Effector memory CD4-positive, alpha-beta T cell (primary cell): ENCODE measurements at regions not wholly inside any gene's neighbourhood (a gene's known extent, or its start where the extent isn't known, plus 50 kb on each side); places are given as distances from the start of the nearest gene placed in this dataset.
"Not testable (repeated sequence)": the region's sequence is repeated elsewhere in the genome, so short reads cannot be mapped to it uniquely, and the experiment has no call there.

Experiments used
- DNase-seq, 3 donors: peaks; one replicate each; pipeline ENCODE4 v3.0.0-alpha.2; 2020
- H3K27ac ChIP-seq: 2 replicates; pipeline ENCODE4 v1.7.0; 2013; ENCODE audit warnings: mild to moderate bottlenecking, low read length, moderate library complexity; ENCODE audit not compliant: insufficient read depth, poor library complexity, severe bottlenecking
- H3K27me3 ChIP-seq: replicated peaks from 2 replicates; pipeline ENCODE4 v1.7.0; 2013; ENCODE audit warnings: mild to moderate bottlenecking, low read length; ENCODE audit not compliant: insufficient read depth, control insufficient read depth, poor library complexity, severe bottlenecking
- H3K36me3 ChIP-seq: 2 replicates; pipeline ENCODE4 v1.7.0; 2013; ENCODE audit warnings: mild to moderate bottlenecking, low read length, moderate library complexity; ENCODE audit not compliant: control insufficient read depth, insufficient read depth
- H3K4me1 ChIP-seq: 2 replicates; pipeline ENCODE4 v1.7.0; 2013; ENCODE audit warnings: low read length, mild to moderate bottlenecking; ENCODE audit not compliant: control insufficient read depth, insufficient read depth, poor library complexity, severe bottlenecking
- H3K4me3 ChIP-seq: 2 replicates; pipeline ENCODE4 v1.7.0; 2013; ENCODE audit warnings: low read length, low read depth, mild to moderate bottlenecking; ENCODE audit not compliant: insufficient read depth, poor library complexity, severe bottlenecking
- H3K9me3 ChIP-seq: 2 replicates; pipeline ENCODE4 v1.7.0; 2013; ENCODE audit warnings: mild to moderate bottlenecking, low read length, moderate library complexity; ENCODE audit not compliant: control insufficient read depth

- Histone ChIP-seq H3K4me3 (no peak overlapping the region), H3K4me1 (no peaks in the 10 kb centered on the region), H3K9me3 (no peaks in the 10 kb centered on the region), H3K36me3 (no peaks in the 10 kb centered on the region), H3K27me3 (no peaks in the 10 kb centered on the region), H3K27ac (no peak overlapping the region)
- DNase-seq: no peak
These were observed 107.3 kb upstream of the DAPK1 start for GRCh38 chr9:87390361-87390760.

GRCh38 chr9:87392086-87392485 lies 105.6 kb upstream of the DAPK1 start:
- no peaks in the 10 kb centered on the region for H3K36me3 ChIP-seq
- no peaks in the 10 kb centered on the region for H3K4me1 ChIP-seq
- no peak overlapping the region for H3K4me3 ChIP-seq
- no peaks in the 10 kb centered on the region for H3K27me3 ChIP-seq
- no peak for DNase-seq
- no peak overlapping the region for H3K27ac ChIP-seq
- no peaks in the 10 kb centered on the region for H3K9me3 ChIP-seq

- no peaks in the 10 kb centered on the region for H3K4me1 ChIP-seq
- H3K9me3 ChIP-seq: no peaks in the 10 kb centered on the region
- DNase-seq: no peak
- H3K4me3 ChIP-seq: no peak overlapping the region
- no peaks in the 10 kb centered on the region for H3K27me3 ChIP-seq
- H3K27ac ChIP-seq: no peak overlapping the region
- H3K36me3 ChIP-seq: no peaks in the 10 kb centered on the region
These were observed 103.9 kb upstream of the DAPK1 start for GRCh38 chr9:87393706-87394230.

- Histone ChIP-seq H3K36me3 (no peaks in the 10 kb centered on the region), H3K4me3 (no peak overlapping the region), H3K9me3 (no peaks in the 10 kb centered on the region), H3K27me3 (no peaks in the 10 kb centered on the region), H3K4me1 (no peaks in the 10 kb centered on the region), H3K27ac (no peak overlapping the region)
- no peak for DNase-seq
These were observed 101.7 kb upstream of the DAPK1 start for GRCh38 chr9:87395804-87396479.

- DNase-seq: no peak
- Histone ChIP-seq H3K4me3 (no peak overlapping the region), H3K9me3 (no peaks in the 10 kb centered on the region), H3K36me3 (no peaks in the 10 kb centered on the region), H3K4me1 (no peaks in the 10 kb centered on the region), H3K27me3 (no peaks in the 10 kb centered on the region), H3K27ac (no peak overlapping the region)
These were observed 96.0 kb upstream of the DAPK1 start for GRCh38 chr9:87401681-87402080.

GRCh38 chr9:87402537-87402936 lies 95.1 kb upstream of the DAPK1 start:
- H3K4me3 ChIP-seq: no peak overlapping the region
- DNase-seq: no peak
- H3K27ac ChIP-seq: no peak overlapping the region

GRCh38 chr9:87405677-87406542 lies 91.8 kb upstream of the DAPK1 start:
- no peaks in the 10 kb centered on the region for H3K9me3 ChIP-seq
- no peaks in the 10 kb centered on the region for H3K4me1 ChIP-seq
- no peak for DNase-seq
- no peak overlapping the region for H3K4me3 ChIP-seq
- H3K27me3 ChIP-seq: no peaks in the 10 kb centered on the region
- no peak overlapping the region for H3K27ac ChIP-seq
- no peaks in the 10 kb centered on the region for H3K36me3 ChIP-seq

More at GRCh38 chr9:87402537-87402936, 95.1 kb upstream of the DAPK1 start:
- H3K4me1 ChIP-seq: no peaks in the 10 kb centered on the region
- H3K36me3 ChIP-seq: no peaks in the 10 kb centered on the region
- H3K9me3 ChIP-seq: no peaks in the 10 kb centered on the region
- H3K27me3 ChIP-seq: no peaks in the 10 kb centered on the region

DNA sequence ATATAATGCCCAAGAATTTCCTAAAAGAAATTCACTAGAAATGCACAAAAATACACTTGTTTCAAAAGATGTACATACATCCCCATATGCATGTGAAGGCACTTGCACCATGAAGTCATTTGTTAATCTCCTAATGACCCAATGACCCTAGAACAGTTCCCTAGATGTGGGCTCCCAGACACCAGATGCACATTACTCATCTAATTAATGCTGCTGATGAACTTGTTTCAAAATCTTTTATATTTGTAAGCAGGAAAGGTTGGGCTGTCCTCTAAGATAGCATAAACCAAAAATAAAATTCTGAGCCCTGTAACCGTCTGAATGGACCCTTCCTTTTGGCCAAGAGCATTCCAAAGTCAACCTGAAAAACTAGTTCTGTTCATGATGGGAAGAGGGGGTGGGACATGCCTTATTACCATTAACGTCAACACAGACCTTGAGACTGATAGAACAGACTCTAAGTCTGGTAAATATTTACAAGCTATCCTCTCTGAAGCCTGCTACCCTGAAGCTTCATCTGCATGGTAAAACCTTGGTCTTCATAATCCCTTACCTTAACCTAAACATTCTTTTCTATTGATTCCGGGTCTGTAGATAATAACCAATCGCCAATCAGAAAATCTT lies 91.0 kb upstream of the DAPK1 start:
- no peak overlapping the region for H3K4me3 ChIP-seq
- no peaks in the 10 kb centered on the region for H3K27me3 ChIP-seq
- DNase-seq: no peak
- H3K36me3 ChIP-seq: no peaks in the 10 kb centered on the region
- H3K4me1 ChIP-seq: no peaks in the 10 kb centered on the region
- no peaks in the 10 kb centered on the region for H3K9me3 ChIP-seq
- no peak overlapping the region for H3K27ac ChIP-seq

DNA sequence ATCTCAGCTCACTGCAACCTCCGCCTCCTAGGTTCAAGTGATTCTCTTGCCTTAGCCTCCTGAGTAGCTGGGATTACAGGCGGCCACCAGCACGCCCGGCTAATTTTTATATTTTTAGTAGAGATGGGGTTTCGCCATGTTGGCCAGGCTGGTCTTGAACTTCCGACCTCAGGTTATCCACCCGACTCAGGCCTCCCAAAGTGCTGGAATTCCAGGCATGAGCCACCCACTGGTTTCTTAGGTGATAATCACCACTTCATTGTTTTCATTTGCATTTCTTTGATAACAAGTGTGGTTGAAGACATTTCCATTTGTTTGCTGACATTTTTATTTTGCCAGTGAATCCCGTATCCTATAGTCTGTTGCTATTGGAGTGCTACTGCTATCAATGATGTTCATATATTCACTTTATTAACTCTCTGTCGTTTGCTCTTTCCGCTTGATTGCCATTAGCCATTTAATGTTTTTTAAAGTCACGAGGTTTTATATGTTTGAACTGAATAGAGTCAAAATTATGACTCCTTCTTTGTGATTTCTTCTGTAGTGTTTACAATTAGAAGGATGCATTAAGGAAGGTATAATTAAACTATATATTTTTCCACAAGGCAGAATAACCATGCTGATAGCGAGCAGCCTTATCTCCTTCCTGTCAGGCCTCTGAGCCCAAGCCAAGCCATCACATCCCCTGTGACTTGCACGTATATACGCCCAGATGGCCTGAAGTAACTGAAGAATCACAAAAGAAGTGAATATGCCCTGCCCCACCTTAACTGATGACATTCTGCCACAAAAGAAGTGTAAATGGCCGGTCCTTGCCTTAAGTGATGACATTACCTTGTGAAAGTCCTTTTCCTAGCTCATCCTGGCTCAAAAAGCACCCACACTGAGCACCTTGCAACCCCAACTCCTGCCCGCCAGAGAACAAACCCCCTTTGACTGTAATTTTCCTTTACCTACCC lies 87.3 kb upstream of the DAPK1 start:
- not testable (repeated sequence) for H3K27ac ChIP-seq, H3K4me3 ChIP-seq, H3K4me1 ChIP-seq, H3K9me3 ChIP-seq, DNase-seq, H3K36me3 ChIP-seq, H3K27me3 ChIP-seq
